GM12892 (cell line): ENCODE measurements at regions not wholly inside any gene's neighbourhood (a gene's known extent, or its start where the extent isn't known, plus 50 kb on each side); places are given as distances from the start of the nearest gene placed in this dataset.

Source experiments
- POLR2A ChIP-seq: IDR thresholded peaks from 2 replicates; pipeline ENCODE4 v1.6.1; 2011; ENCODE audit warnings: low read depth, low read length, control low read depth
- POLR2AphosphoS5 ChIP-seq: IDR thresholded peaks from 2 replicates; pipeline ENCODE4 v1.6.1; 2011; ENCODE audit warnings: low read depth, low read length, control low read depth

GRCh38 chr4:108297605-108298004, 128.9 kb upstream of the LEF1 start:
- TF ChIP-seq POLR2A (no peak), POLR2AphosphoS5 (no peak)
